GM18909 (cell line): ENCODE measurements at regions not wholly inside any gene's neighbourhood (a gene's known extent, or its start where the extent isn't known, plus 50 kb on each side); places are given as distances from the start of the nearest gene placed in this dataset.

Experiments
- ATAC-seq: cut with Tn5 transposase; IDR thresholded peaks from one replicate; pipeline ENCODE4 v1.9.1; 2021; ENCODE audit warnings: mild to moderate bottlenecking; ENCODE audit not compliant: unreplicated experiment, poor library complexity

GRCh38 chr2:222071911-222072310, 226.9 kb downstream of the PAX3 start:
- no peak for ATAC-seq

- no peak for ATAC-seq
Measured at GRCh38 chr2:222064286-222064685, 234.5 kb downstream of the PAX3 start.

- no peak for ATAC-seq
Measured at GRCh38 chr2:222058819-222059445, 239.9 kb downstream of the PAX3 start.

DNA sequence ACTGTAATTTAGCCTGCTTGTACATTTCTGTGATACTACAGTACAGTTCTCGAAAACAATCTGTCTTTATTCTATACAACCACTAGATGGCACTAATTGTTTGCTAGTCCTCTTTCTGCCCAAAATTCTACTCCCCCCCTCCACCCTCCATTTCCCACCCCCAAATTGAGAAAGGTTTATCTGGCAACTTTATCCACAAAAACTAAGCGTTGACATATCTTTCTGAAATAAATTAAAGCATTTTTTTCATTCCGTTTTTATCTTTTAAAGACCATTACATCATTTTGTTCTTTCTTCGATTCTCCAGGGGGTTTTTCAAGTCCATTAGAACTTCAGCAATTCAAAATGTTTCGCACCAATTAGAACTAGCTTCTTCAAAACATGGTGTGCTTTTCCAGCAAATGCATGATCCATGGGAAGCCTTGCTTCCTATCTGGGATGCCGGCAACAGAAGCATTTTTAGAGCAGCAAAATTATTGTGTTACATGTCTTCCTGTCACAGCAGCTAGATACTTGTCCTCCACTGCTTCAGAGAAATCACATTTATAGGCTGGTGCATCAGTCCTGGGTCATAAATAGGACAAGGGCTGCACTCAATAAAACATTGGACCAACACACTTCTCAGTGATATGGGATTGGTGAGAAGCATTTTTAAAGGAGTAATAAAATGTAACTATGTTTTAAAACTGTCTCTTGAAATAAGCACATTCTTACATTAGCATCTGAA, 241.3 kb downstream of the PAX3 start:
- no peak for ATAC-seq

- no peak for ATAC-seq
Measured at GRCh38 chr2:222055328-222055727, 243.5 kb downstream of the PAX3 start.

- ATAC-seq = no peak
Measured at GRCh38 chr2:222054813-222055212, 244.0 kb downstream of the PAX3 start.

GRCh38 chr2:222052934-222053367, 245.8 kb downstream of the PAX3 start:
- peak; percentile 68 for ATAC-seq

DNA sequence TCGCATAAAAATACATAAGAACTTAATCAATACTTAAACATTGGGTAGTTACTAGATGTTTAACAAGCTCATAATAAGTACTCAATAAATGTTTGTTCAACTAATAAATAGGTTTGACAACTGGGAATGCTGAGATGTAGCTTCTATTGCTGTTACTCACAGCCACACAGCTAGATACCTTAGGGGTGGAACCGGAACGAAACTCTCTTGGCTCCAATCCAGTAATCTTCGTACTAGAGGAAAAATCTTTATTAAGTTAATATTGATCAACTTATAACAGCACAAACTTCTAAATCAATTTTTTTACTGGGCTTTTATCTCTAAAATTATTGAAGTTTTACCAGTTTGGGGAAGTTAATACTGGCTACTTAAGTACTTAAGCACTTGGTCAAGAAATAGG, 247.8 kb downstream of the PAX3 start:
- no peak for ATAC-seq

GRCh38 chr2:222049946-222050345, 248.9 kb downstream of the PAX3 start:
- no peak for ATAC-seq

GRCh38 chr2:222043897-222044296, 254.9 kb downstream of the PAX3 start:
- ATAC-seq = no peak

GRCh38 chr2:222042666-222043065, 256.1 kb downstream of the PAX3 start:
- ATAC-seq = no peak

- no peak for ATAC-seq
Measured at GRCh38 chr2:222040333-222040732, 258.5 kb downstream of the PAX3 start.

DNA sequence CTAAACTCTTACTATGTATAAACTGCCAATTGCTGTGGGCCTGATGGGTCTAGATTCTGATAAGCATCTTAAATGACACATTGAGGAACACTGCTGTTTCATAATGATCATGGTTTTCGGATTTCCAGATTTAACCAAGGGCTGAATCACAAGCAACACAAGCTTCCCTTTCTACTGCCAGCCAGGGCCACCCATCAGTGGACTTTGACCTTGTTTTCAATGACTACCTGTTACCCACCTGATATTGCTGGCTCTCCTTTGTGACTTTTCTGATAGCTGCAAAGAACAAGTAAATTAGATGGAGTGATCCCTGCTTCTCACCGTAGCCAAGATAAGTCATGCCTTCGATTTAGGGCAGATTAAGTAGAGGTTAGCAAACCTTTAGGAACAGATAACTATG, 259.0 kb downstream of the PAX3 start:
- ATAC-seq = no peak

- no peak for ATAC-seq
Measured at GRCh38 chr2:222038067-222038802, 260.6 kb downstream of the PAX3 start.

DNA sequence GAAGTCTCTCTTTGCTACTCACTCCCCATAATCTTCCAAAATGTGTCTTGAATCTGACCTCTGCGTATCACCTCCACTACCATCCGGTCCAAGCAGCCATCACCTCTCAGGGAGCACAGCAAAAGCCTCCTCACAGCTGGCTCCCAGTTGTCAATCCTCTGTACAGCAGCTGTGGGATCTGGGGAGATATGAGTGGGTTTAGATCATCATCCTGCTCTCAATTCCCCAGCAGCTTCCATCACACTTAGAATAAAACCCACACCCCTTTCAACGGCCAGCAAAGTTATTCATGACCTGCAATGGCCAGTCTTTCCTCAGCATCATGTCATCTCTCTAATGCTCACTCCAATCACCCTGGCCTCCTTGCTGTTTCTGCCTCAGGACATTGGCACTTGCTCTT, 261.6 kb downstream of the PAX3 start:
- no peak for ATAC-seq

DNA sequence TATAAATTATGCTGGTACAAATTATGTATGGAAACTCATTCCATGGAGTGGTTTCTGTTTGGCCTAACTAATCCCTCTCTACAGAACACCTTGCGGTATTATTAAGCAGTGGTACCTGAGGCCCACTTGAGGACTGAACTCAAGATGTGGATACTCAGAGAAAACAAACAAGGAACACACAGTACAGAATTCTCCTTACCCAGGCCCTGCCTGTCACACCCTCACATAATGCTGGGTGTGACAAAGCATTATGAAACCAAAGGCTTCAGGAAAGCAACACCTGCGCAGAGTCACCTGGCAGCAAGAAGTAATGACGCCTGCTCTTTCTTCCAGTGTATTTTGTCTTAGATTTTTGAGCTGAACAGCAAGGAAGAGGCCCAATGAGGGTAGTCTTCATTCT, 264.7 kb downstream of the PAX3 start:
- no peak for ATAC-seq

- no peak for ATAC-seq
Measured at GRCh38 chr2:222033541-222033940, 265.3 kb downstream of the PAX3 start.

DNA sequence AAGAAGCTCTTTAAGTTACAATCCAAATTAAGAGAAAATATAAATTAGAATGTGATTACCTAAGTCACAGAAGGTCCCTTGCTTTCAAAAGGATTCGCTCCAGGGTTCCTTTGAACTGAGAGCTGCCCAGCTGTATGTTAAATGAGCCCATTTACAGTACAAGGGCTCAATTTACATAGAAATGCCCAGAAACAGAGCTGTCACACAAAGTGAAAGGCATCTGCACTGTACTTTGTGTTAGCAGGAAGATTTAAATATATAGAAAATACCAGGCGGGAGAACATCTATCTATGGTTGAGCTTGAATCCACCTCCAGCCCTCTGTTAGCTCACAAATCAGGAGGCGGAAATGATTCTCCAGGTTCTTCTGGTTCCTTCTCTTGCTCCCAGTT, 272.9 kb downstream of the PAX3 start:
- no peak for ATAC-seq

DNA sequence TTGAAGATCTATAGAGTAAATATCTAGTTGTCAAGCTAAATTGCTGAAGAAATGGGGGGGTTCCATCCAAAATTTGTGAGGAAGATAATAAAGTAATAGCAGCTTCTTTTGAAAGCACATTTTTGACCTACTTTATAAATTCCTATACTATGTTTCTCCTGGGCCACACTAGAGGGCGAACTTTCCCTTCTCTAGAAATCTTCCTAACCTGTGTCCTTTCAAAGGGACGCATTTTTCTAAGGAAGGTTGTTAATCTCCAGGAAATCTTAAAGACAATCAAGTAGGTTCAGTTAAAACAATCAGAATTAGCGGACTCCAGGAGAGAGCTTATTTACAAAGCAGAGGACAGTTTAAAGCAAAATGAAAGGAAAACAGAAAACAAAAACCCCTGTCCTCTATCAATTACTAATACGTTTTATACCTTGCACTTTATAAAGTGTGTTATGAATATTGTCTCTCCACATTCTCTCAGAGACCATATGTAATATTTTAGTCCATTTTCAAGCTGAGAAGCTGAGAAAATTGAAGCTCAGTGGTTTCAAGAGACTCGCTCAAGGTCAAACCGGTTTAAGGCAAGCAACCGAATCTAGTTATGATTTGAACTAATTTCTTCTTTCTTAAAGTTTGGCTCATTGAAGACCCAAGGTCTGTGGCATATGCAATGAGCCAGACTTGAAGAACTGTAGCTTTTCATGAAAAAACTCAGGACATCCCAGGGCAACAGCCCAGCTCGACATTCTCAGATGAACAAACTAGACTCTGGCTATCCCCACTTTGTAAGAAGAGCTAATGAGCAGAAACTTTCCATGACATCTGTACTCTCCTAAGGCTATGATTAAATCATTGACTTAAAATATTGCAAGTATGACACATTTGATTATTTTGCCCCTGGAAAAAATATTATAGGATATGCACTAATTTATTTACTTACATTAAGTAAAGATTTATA, 273.6 kb downstream of the PAX3 start:
- no peak for ATAC-seq

- no peak for ATAC-seq
Measured at GRCh38 chr2:222017252-222017850, 281.4 kb downstream of the PAX3 start.
